ENCODE measurements at regions not wholly inside any gene's neighbourhood (a gene's known extent, or its start where the extent isn't known, plus 50 kb on each side); places are given as distances from the start of the nearest gene placed in this dataset.

GRCh38 chr5:124157320-124157719 lies 589.1 kb downstream of the ZNF608 start:
- WGBS, 2 donors = 85 to 88% methylated on average over 2 of the region's 2 CpGs
- intact Hi-C loops (cut with DNase I; ENCODE audit: low total_unique reads) = no loop called here
- TF ChIP-seq POLR2A (IDR thresholded peaks at IDR 0.05) = no peak
- no peak for TF ChIP-seq CTCF (IDR thresholded peaks at IDR 0.05)
- no peaks in the 10 kb centered on the region for H3K27me3 ChIP-seq
- H3K27ac ChIP-seq = no peak overlapping the region
- no peaks in the 10 kb centered on the region for H3K36me3 ChIP-seq (ENCODE audit: low read depth, missing control alignments)
- H3K4me3 ChIP-seq = no peak overlapping the region
- H3K9me3 ChIP-seq = no peaks in the 10 kb centered on the region
- H3K4me1 ChIP-seq = no peaks in the 10 kb centered on the region
- DNase-seq = no peak

DNA sequence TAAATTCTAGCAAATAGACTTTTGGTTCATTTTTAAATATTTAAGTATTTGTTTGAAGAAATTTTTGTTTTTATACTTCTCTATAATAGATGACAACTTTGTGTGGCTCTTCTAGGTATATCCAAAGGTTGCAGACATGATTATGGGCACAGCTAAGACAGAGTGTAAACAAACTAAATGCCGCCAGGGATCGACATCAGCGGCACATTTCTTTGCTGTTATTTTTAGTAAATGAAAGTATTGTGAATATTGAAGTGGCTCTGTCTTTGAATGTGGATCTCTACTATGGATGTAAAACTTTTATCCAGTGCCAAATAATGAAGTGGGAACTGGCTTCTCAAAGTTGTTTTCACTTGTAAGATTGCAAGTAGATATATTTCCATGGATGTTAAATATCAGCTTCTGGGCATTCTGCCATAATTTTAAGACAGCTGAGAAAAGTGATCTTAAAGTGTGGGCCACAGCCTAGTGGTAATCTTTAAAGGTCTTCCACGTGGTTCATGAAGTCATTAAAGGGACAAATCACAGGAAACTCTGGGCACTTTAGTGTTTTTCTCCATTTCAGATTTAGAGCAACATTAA lies 589.9 kb downstream of the ZNF608 start:
- TF ChIP-seq CTCF (IDR thresholded peaks at IDR 0.05) (no peak), POLR2A (IDR thresholded peaks at IDR 0.05) (no peak)
- intact Hi-C loops (cut with DNase I; ENCODE audit: low total_unique reads) = no loop called here
- no peak overlapping the region for H3K27ac ChIP-seq
- H3K4me1 ChIP-seq = no peaks in the 10 kb centered on the region
- H3K4me3 ChIP-seq = no peak overlapping the region
- no peaks in the 10 kb centered on the region for H3K9me3 ChIP-seq
- H3K27me3 ChIP-seq = no peaks in the 10 kb centered on the region
- no peak for DNase-seq
- 63 to 64% methylated on average over 4 of the region's 4 CpGs for WGBS, 2 donors
- no peaks in the 10 kb centered on the region for H3K36me3 ChIP-seq (ENCODE audit: low read depth, missing control alignments)

- TF ChIP-seq CTCF (IDR thresholded peaks at IDR 0.05) (no peak), POLR2A (IDR thresholded peaks at IDR 0.05) (no peak)
- H3K4me3 ChIP-seq = no peak overlapping the region
- intact Hi-C loops (cut with DNase I; ENCODE audit: low total_unique reads) = no loop called here
- no peaks in the 10 kb centered on the region for H3K9me3 ChIP-seq
- H3K4me1 ChIP-seq = no peaks in the 10 kb centered on the region
- H3K36me3 ChIP-seq (ENCODE audit: low read depth, missing control alignments) = no peaks in the 10 kb centered on the region
- H3K27me3 ChIP-seq = no peaks in the 10 kb centered on the region
- WGBS, 2 donors = 0 to 100% methylated on average over 1 of the region's 1 CpG
- H3K27ac ChIP-seq = no peak overlapping the region
- DNase-seq = no peak
These were observed 591.7 kb downstream of the ZNF608 start for GRCh38 chr5:124154714-124155113.

DNA sequence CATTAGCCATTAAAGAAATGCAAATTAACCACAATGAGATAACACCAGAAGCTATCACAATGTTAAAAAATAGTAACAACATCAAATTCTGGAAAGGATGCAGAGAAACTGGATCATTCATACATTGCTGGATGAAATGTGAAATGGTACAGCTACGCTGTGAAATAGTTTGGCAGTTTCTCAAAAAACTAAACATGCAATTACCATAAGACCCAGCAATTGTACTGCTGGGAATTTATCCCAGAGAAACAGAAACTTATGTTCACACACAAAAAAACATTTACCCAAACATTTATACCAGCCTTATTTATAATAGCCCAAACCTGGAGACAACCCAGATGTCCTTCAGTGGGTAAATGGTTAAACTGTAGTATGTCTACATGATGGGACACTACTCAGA lies 592.9 kb downstream of the ZNF608 start:
- DNase-seq = no peak
- no peak overlapping the region for H3K4me3 ChIP-seq
- 86 to 89% methylated on average over 1 of the region's 1 CpG for WGBS, 2 donors
- no peaks in the 10 kb centered on the region for H3K36me3 ChIP-seq (ENCODE audit: low read depth, missing control alignments)
- H3K4me1 ChIP-seq = no peaks in the 10 kb centered on the region
- TF ChIP-seq CTCF (IDR thresholded peaks at IDR 0.05) (no peak), POLR2A (IDR thresholded peaks at IDR 0.05) (no peak)
- no peak overlapping the region for H3K27ac ChIP-seq
- no peaks in the 10 kb centered on the region for H3K27me3 ChIP-seq
- no peaks in the 10 kb centered on the region for H3K9me3 ChIP-seq
- intact Hi-C loops (cut with DNase I; ENCODE audit: low total_unique reads) = no loop called here

GRCh38 chr5:124148574-124148973 lies 597.9 kb downstream of the ZNF608 start:
- H3K36me3 ChIP-seq (ENCODE audit: low read depth, missing control alignments) = no peaks in the 10 kb centered on the region
- H3K4me1 ChIP-seq = no peaks in the 10 kb centered on the region
- WGBS, 2 donors = 93 to 100% methylated on average over 2 of the region's 2 CpGs
- H3K27me3 ChIP-seq = no peaks in the 10 kb centered on the region
- no peaks in the 10 kb centered on the region for H3K9me3 ChIP-seq
- no peak for DNase-seq
- H3K4me3 ChIP-seq = no peak overlapping the region
- H3K27ac ChIP-seq = no peak overlapping the region
- TF ChIP-seq CTCF (IDR thresholded peaks at IDR 0.05) = no peak
- intact Hi-C loops (cut with DNase I; ENCODE audit: low total_unique reads) = no loop called here
